Medulla oblongata (tissue), 1 donor: ENCODE measurements at regions not wholly inside any gene's neighbourhood (a gene's known extent, or its start where the extent isn't known, plus 50 kb on each side); places are given as distances from the start of the nearest gene placed in this dataset.

Source experiments
- DNase-seq: peaks from one replicate; pipeline ENCODE4 v3.0.0-alpha.2; 2015; ENCODE audit errors: extremely low spot score

DNA sequence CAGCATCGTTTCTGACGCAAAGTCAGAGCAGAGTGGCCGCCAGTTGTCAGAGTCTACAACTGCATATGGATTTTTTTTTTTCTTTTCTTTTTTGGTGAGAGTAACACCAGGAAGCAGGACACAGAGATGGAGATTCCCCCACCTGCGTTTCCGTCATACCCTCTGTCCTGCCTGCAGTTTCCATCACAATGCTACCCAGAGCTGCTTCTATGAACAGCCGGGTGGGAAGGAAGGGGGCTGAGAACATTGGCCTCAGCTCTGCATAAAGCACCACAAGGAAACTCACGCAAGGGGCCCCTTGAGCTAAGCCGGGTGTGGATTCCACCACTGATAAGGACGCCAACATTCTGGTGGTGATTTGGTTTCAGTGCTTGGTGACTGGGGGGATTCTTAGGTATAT, 183.5 kb upstream of the AFDN start:
- no peak for DNase-seq

DNA sequence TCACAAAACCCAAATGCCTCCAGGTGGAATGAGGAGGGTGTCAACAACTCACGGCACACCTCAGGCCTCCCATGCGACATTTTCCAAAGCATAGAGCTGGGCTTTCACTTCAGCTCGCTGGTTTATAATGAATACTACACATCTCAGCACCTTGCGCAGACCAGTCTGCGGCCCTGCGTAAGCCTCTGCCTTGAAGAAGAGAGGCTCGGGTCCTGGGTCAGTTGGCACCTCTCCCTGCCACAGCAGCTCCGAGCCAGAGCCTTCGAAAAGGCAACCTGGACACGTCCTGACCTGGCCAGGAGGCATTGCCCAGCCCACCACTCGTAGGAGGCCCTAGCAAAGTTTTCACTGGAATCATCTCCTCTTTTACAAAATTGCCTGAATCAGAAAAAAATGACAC, 183.0 kb upstream of the AFDN start:
- no peak for DNase-seq

DNA sequence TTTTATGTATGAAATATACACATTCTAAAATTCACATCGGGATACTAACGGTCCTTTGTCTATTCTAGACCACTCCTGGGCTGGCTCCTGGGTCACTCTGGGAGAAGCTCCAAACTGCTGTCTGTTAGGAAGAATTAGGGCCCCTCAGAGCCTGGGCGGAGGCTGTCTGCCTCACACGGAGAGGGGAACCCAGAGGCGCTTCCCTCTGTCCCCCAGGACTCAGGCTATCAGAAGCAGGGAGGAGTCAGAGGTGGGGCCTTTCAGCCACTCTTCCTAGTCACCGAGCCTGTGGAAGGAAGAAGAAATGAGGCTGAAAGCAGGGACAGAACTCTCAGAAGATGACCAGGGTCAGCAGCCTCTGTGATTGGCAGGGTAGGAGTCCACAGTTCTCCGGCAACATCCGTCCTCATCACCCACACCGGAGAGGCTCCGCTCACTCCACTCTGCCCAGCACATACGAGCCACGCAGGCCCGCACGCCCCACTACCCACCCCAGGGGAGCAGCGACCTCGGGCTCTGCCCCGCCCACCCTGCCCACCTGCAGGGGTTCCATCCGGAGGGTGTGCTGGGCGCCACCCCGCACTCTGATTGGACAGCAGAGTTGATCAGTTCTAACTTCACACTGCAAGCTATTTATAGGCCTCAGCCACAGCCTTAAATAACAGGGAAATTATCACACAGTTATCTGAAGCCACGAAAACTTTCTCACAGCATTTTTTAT, 182.1 kb upstream of the AFDN start:
- no peak for DNase-seq

DNA sequence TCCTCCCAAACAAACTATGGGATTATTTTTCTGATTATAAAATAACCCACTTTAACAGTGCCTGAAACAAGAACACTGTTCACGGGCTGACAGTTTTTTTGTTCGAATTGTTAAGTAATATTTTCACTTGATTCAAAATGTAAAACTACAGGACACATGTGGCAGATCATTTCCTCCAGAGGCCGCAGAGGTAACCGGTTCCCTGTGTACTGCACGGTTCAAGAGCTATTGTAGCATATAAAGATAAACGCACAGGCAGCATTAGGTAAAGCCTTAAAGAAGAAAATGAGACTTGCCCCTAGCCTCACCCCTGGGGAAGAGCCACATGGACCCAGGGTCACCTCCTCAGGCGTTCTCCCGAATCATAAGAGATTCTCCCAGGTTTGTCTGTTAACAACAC, 181.3 kb upstream of the AFDN start:
- no peak for DNase-seq

DNA sequence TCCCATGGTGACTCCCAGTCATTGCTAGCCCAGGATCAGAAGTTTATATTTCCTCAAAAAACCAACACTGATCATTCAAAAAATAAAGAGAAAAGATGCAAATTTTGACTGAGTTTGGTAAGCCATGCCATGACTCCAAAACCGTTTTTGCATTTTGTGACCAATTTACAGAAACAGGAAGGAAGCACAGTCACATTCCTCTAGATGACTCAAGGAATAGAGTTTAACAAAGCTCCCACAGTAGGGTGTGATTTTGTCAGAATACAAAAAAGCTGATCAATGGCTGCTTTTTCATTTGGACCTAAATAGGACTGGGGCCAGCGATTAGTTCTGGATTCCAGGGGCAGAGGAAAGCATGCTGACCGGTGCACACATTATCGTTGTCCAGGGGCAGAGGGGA, 179.4 kb upstream of the AFDN start:
- no peak for DNase-seq

DNA sequence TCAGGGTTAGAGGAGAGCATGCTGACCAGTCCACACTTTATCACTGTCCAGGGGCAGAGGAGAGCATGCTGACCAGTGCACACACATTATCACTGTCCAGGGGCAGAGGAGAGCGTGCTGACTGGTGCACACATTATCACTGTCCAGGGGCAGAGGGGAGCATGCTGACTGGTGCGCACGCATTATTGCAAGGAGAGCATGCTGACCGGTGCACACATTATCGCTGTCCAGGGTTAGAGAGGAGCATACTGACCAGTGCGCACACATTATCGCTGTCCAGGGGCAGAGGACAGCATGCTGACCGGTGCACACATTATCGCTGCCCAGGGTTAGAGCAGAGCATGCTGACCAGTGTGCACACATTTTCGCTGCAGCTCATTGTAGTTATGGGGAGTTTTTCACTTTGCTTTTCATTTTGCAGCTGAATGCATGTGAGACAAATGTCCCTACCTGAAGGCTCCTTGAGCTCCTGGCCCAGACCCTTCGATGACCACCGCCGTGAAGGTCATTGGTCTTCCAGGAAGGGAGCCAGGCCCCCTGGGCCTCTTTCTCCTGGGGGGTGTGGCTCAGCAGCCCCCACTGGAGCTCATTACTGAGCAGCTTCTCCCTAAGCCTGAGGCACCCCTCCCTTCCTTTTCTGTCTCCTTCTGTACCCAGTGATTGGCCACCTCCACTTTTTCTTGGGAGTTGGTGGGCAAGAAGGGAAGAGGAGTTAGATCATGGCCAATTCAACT, 178.8 kb upstream of the AFDN start:
- DNase-seq, result no peak

DNA sequence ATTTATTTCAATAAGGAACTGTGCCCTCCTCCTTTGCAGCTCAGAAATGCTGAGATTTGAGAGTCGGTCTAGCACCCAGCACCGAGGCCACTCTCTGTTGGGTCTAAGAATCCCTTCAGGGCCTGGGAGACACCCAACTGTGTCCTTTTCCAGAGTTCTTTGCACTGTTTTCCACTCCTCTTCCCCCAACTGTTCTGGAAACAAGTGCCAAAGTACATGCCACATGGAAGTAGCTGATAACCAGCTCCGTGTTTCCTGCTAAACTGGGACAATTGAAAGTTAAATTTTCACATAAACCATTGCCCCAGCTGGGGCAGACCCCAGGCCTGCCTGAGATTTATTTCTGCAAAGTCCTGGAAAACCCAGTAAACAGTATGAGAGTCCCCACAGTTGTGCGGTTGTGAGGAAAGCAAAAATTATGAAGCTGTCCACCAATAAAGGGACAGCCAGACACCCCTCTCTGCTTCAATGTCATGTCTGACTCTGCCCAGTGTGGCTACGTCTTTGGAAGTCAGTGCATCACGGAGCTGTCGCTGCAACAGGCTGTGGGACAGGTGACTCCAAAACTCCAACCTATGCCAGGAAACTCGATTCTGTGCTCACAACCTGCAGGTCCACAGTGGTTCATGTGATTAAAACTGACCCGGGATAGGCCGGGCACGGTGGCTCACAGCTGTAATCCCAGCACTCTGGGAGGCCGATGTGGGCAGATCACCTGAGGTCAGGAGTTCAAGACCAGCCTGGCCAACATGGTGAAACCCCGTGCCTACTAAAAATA, 178.0 kb upstream of the AFDN start:
- no peak for DNase-seq

DNA sequence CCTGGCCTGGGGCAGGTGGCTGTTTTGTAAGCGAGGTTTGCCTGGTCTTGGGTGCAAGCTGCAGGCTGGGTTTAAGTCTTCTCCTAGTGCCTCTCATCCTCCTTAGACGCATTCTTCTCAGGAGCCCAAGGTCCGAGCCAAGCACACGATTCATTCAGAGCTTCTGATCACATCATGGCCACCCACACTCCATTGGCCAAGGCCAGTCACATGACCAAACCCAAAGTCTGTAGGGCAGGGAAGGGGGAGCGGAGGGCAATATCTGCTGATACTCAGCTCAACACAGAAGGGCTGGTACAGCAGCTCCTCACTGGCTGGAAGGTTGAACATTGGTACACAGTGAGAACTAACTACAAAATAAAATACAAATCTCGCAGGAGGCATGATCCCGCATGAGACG, 177.2 kb upstream of the AFDN start:
- DNase-seq, result no peak

DNA sequence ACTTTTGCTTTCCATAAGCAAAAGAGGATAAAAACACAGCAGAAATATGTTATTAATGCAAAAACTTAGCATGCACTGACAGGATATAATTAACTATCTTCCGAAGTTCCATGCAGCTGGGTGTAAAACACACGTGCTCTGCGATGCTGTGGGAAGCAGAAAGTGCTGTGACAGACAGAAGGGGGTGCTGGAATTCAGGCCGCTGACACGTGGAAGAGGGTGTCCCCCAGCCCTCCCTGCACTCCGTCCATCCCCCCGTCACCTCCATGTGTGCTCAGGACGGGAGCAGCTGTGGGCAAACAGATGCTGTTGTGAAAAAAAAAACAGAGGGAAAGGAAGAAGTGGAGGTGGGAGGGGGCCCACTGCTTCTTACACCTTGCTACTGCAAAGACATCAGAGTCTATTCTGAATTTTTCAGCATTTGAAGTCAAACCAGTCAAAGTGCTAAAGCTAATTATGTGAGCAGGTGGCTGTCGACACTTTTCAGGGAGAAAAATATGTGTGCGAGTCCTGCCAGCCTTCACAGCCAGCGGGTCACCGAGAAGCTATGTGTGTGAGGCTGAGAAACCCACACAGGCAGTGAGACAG, 175.9 kb upstream of the AFDN start:
- DNase-seq, result no peak

DNA sequence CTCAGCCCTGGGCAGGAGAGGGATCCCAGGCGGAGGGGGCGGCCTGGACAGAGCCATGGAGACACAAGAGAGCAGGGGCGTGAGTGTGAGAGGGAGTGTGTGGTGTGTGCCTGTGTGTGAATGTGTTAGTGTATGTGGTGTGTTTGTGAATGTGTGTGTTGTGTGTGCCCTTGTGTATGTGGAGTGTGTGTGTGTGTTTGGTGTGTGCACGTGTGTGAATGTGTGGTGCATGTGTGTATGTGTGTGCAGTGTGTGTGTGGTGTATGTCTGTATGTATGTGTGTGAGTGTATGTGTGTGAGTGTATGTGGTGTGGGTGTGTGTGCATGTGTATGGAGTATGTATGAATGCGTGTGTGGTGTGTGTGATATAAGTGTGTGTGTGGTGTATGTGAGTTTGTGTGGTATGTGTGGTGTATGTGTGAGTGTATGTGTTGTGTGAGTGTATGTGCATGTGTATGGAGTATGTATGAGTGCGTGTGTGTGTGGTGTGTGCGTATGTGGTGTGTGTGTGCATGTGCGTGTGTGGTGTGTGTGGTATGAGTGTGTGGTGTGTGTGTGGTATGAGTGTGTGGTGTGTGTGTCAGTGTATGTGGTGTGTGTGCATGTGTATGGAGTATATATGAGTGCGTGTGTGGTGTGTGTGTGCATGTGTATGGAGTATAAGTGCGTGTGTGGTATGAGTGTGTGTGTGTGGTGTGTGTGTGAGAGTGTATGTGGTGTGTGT, 175.2 kb upstream of the AFDN start:
- DNase-seq, result no peak

DNA sequence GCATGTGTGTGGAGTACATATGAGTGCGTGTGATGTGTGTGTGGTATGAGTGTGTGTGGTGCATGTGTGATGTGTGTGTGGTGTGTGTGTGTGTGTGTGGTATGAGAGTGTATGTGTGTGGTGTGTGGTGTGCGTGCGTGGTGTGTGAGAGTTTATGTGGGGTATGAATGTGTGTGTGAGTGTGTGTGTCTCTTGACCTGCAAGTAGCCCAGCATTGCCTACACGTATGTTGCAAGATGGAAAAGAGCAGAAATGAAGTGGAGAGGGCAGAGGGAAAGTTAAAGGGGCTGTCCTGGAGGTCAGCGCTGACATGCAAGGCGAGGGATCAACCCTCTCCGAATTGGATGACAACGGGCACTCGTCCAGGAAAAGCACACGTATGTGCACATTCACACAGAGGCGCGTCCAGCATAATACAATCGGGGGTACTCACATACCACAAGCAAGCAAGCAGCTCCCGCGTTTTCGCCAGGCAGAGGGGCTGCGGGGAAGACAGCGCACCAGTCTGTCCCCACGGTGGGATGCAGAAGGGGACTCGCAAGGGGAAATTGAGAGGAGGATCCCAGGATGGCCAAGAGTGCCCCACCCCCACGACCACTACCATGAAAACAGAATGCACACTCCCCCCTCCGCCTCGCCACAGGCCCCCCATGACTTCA, 174.5 kb upstream of the AFDN start:
- no peak for DNase-seq

DNA sequence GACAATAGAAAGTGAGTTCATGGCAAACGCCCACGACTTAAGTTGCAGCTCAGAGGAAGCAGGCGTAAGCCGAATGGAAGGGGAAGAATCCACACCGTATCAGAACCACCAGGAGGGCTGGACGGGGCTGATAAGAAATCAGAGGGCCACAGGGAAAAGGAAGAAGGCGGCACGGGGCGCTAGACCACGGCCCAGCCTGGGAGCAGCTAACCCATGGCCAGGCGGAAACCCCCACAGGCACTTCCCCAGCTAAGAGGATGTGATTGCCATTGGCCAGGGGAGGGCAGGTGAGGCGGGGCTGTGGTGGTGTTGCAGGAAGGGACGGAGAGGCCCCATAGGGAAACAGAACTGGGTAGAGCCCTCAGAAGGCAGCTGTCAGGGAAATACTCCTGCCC, 174.0 kb upstream of the AFDN start:
- no peak for DNase-seq

DNA sequence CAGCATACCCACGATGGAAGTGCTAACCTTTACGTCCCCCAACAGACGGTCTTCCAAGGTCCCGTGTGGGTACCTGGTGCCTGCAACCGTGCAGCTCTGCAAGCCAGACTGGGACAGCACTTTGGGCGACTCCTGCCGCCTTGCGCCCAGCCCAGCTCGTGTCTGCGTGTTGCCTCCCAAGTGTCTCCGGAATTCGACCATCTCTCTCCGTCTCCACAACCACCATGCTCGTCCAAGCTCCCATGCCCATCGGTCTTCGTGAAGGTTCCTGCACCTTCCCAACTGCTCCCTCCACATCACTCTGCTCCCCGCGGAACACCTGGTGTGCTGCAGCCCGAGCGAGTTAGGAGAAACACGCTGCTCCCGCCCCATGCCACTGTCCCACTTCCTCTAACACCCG, 173.2 kb upstream of the AFDN start:
- no peak for DNase-seq

DNA sequence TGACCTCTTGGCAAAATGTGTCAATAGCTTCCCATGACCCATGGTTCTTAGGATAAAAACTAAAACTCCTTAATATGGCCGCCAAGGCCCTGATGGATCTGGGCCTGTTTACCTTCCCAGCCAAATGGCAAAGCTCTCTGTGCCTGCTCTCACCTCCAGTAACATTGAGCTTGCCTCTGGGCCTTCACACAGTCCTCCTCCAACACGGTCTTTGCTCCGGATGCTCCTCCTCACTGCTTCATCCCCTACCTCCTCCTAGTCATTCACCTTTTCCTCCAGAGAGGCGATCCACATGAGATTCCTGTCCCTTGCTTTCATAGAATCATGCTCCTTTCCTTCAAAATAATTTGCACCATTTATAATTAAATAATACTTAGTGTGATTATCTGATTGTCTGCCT, 172.3 kb upstream of the AFDN start:
- no peak for DNase-seq

DNA sequence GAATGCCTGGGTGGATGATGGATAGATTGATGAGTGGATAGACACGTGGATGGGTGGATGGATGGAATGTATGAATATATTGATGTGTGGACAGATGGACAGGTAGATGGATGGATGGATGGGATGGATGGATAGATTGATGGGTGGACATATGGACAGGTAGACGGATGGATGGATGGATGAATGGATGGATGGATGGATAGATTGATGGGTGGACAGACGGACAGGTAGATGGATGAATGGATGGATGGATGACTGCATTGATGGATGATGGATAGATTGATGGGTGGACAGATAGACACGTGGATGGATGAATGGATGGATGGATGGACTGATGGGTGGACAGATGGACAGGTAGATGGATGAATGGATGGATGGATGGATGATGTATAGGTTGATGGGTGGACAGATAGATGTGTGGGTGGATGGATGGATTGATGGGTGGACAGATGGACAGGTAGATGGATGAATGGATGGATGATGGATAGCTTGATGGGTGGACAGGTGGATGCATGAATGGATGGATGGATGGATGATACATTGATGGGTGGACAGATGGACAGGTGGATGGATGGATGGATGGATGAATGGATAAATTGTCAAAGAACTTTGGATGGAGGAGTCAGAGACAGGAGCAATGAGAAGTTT, 171.4 kb upstream of the AFDN start:
- no peak for DNase-seq

DNA sequence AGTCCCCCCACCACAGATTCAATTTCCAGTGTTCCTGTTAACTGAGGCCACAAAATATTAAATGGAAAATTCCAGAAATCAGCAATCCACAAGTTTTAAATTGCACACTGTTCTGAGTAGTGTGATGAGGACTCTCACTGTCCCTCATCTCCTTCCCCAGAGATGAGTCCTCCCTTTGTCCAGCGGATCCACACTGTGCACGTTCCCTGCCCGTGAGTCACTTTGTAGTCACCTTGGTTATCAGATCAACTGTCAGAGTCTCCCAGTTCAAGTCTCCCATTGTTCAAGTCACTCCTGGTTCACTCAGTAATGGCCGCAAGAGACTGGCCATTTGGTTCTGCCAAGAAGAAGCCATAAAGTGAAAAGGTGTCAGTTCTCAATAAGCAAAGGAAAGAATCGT, 168.6 kb upstream of the AFDN start:
- DNase-seq, result no peak

DNA sequence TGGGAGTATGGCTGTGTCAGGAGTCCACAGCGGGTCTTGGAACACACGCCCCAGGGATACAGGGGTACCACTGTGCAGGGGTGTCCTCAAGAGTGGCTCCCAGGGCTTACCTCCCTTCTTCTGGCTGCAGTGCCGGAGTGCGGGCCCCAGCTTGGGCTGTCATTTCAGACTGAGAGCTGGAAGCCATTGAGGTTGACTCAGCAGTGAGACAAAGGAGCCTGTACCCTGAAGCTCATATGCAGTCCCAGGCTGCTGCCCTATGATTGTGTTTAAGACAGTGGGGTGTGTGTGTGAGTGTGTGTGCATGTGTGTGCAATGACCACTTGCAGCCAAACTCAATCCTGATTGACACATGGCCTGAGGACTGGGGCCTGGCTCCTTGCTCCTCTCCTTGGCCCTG, 167.7 kb upstream of the AFDN start:
- DNase-seq, result no peak

DNA sequence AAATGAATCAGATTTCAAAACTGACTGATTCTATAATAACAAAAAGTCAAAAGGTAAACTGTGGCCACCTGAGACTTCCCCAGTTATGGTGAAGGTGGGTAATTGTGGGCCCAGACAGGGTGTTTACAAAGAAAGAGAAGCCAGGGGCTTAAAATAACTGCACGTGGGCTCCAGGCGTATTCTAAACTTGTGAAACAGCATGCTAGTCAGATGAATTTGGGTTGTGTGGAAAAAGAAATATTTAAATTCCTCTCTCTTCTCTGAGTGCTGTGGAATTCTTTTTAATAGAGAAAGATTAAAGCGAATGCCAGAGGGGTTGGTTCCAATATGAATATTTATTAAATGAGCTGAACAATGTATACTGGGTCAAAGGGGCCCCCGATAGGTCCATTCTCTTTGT, 166.3 kb upstream of the AFDN start:
- DNase-seq, result no peak

DNA sequence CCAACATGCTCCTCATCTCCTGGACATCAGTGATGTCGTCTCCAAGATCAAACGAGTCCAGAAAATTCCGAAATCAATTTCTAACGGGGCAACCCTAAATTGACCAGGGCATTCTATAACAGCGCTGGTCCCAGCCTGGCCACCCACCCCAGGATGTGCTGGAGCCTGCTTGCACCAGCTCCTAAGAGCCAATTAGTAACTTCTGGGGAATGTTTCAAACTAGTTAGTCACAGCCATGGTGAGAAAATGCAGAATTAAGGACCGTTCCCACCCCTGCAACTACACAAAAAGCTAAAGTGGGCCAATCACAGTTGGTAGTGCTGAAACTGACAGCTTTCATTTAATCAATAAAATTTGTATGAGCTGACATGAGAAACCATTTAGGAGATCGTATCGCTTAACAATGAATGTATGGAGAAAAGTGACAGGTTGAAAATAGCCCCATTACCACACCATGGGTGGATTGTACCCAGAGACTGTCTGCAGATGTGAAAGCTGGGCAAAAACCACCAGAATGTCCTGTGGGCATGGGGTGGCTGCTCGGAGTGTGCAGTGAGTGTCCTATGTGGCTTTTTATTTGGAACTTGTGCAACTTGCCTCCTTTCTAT, 165.7 kb upstream of the AFDN start:
- no peak for DNase-seq

DNA sequence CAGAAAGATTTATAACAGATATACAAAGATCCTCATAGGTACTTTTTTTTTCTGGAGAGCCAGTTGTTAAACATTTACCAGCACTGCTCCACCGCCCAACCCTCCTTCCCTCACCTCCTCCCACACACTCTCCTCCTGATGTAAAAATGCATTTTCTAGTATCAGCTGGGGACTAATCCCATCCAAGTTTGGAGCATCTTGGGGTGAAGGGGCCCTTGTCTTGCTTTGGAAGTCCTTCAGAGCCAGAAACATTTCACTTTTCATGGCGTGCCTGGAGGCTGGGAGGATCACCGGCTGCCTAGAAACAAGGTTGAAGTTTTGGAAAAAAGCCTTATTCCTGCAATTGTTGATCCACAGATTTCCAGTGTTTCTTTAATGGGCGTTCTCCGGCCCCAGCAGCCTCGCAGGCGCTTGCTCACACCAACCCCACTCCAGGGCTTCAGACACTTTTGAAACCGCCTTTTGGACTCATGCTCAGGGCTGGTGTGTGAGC, 165.1 kb upstream of the AFDN start:
- no peak for DNase-seq
